CD4-positive, alpha-beta T cell treated with Interleukin-10 for 1 hour (primary cell): ENCODE measurements at regions not wholly inside any gene's neighbourhood (a gene's known extent, or its start where the extent isn't known, plus 50 kb on each side); places are given as distances from the start of the nearest gene placed in this dataset.

Experiments
- DNase-seq: peaks from one replicate; pipeline ENCODE4 v3.0.0-alpha.2; 2020

DNA sequence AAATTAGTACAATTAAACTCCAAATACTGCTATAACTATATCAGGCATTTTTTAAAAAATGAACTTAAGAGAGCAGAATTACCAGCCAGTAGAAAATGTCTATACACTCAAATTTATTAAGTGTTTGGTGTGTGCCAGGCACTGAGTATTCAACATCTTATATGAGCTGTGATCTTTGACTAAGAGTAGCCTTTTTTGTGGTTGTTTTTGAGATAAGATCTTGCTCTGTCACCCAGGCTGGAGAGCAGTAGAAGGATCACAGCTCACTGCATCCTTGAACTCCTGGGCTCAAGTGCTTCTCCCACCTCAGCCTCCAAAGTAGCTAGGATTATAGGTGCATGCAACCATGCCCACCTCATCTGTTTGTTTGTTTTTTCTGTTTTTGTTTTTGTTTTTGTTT is 102.5 kb upstream of the CELF2 start:
- no peak for DNase-seq

- DNase-seq = no peak
Measured at GRCh38 chr10:10917031-10917430, 100.6 kb upstream of the CELF2 start.

- DNase-seq = no peak
Measured at GRCh38 chr10:10919976-10920375, 97.7 kb upstream of the CELF2 start.

DNA sequence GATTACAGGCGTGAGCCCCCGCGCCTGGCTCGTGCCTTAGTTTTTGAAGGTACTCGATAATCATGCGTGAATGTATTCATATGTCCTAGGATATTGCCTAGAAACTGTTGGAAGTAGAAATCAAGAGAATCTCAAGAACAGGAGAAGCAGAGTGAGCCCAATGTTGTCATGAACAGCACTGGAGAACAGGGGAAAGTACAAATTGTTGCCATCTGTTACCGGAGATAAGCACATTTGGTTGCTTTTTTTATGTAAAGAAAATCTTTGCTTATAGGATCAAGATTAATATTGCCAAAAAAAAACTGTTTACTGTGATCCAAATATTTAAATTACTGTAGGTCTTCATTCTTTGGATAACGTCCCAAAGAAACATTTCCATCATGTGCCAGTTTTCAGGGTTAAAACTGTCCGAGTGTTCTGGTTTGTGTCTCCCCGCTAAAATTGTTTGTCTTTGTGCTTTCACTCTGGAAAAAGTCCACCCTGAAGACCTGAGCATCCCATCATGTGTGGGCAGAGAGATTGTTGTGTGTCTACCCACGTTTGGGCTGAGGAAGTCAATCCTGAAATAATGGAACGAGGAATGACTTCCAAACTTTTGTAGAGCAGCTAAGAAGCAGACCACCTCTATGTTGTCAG is 95.7 kb upstream of the CELF2 start:
- no peak for DNase-seq

GRCh38 chr10:10923029-10923651 is 94.5 kb upstream of the CELF2 start:
- no peak for DNase-seq

DNA sequence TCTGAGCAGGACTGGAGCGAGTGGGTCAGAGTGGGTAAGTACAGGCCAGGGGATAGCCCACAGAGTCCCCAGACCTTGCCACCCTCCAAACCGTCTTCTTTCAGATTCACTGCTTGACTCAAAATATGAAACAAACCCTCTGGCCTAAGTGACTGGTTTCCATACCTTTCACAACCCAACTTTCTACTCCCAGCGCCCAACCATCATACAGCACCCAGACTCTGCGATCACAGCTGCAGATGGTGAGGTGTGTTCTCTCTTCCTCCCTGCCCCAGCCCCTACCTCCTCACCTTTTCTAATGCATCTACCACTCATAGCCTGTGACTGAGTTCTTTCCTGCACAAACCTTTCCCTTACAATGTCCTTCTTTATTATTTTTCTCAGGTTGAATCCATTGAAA is 92.0 kb upstream of the CELF2 start:
- no peak for DNase-seq

DNA sequence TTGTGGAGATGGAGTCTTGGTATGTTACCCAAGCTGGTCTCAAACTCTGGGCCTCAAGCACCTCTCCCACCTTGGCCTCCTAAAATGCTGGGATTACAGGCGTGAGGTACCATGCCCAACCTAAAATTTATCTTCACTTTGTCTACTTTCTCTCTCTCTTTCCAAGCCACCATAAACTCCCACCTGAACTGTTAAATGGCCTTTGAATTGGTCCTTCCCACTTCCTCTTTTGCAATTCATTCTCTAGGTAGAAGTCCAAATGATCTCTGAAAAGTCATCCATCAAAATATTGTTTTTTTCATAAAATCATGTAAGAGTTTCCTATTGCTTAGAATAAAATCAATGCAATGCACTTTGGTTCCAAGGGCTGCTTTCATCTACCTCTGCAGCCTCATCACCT is 90.1 kb upstream of the CELF2 start:
- DNase-seq = no peak

- no peak for DNase-seq
Measured at GRCh38 chr10:10930979-10931743, 86.5 kb upstream of the CELF2 start.

GRCh38 chr10:10935032-10935431 is 82.6 kb upstream of the CELF2 start:
- DNase-seq = no peak

DNA sequence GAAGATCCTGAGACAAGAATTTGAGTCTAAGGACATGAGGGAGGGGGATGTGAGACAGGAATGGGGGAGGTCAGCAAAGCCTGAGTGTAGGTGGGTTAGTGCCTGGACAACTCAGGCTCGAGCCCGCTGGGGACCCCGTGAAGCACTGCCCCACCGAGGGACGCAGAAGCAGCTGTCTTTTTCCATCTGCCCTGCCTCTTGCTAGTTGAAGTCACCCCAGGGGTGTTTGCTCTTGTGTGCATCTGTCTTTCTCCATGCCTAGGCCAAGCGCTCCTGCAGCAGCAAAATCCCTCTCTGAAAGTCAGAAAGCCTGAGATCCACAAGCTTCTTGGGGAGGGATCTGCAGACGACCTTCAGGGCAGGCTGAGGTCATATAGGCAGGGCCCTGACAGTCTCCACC is 79.0 kb upstream of the CELF2 start:
- DNase-seq = no peak

GRCh38 chr10:10941127-10941730 is 76.4 kb upstream of the CELF2 start:
- DNase-seq = no peak

GRCh38 chr10:10942441-10942840 is 75.2 kb upstream of the CELF2 start:
- no peak for DNase-seq

GRCh38 chr10:10946081-10946480 is 71.6 kb upstream of the CELF2 start:
- no peak for DNase-seq

DNA sequence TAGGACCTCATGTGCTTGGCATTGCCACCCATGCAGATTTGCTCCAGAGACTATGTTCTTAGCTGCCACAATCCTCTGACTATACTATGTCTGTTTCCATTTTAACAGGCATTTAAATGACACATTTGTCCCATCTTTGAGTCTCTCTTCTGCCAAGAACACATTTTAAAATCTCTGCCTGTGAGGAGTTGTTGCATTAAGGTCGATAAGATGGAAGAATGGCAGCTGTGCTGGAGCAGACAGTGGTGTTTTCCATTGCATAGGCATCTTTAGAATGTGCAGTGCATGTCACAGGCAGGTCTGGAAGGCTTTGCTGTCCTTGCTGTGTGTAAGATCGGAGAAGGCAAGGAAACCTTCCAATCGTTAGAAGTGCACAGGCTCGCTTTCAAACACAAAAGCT is 70.9 kb upstream of the CELF2 start:
- DNase-seq = no peak

DNA sequence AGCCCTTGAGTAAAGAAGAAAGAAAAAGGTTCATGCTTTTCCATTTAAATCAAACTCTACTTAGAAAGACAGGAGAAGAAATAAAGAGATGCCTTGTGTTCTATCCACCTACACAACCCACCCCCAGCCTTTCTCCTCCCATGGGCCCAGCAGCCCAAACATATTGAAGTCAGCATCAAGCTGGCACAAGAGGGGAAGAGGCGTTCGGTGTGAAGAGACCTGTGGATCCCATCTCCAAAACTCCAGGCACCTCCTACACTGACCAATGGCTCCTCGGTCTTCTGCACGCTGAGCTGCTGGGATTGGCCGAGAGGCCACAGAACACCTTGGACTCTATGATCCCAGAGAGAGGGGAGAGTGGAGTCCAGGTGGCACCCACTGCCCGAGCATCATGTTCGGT is 66.0 kb upstream of the CELF2 start:
- no peak for DNase-seq

DNA sequence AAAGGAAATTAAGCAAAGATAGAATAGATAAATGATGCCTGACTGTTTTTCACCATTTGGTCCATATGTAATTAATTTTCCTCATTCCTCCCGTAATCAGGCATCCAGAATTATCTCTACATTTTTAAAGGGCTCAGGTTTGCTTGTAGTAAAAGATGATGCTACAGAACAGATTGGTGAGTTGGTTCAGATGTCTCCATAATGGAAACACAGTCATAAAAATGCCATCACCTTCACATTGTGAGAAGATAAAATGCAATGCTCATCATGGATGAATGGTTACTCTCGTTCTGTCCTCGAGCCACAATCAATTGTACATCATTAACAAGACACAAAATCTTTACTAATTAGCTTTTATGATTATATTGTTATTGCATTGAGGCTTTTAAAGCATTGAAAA is 64.9 kb upstream of the CELF2 start:
- no peak for DNase-seq

GRCh38 chr10:10956681-10957542 is 60.8 kb upstream of the CELF2 start:
- no peak for DNase-seq

DNA sequence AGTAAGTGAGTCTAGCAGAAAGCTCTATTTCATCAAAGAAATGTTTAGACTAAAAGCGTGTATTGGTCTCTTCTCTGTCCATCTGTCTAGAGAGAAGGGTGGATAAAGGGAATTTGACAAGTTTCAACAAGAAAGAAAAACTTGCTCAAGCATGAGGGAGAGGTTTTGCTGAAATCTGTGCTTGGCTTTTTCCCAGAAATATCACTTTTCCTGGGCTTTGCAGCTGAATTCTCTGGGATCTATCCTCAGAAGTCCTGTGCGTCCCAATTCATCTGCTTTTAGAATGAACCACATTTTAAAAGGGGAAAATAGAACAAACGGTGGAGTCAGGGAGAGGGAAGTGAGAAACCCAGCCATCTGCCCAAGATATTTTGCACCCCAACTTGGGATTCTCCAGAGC is 59.6 kb upstream of the CELF2 start:
- no peak for DNase-seq

- DNase-seq = no peak
Measured at GRCh38 chr10:10959666-10960065, 58.0 kb upstream of the CELF2 start.

DNA sequence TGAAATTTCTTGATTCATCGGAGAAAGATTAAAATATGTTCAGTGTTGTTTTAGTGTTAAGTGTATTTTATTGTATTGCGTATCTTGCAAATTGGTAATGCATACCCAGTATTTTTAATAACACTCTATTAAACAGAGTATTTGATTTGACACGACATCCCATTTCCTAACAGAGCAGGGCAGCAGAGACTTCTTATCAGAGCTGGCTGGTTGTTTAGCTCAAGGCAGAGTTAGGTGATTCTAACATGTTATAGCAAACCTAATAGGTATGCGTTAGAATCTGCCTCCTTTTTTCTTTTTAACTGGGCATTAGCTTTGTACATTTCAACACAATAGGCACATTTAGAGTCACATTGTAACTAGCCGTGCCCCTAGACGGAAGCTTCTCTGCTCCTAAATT is 57.1 kb upstream of the CELF2 start:
- no peak for DNase-seq

DNA sequence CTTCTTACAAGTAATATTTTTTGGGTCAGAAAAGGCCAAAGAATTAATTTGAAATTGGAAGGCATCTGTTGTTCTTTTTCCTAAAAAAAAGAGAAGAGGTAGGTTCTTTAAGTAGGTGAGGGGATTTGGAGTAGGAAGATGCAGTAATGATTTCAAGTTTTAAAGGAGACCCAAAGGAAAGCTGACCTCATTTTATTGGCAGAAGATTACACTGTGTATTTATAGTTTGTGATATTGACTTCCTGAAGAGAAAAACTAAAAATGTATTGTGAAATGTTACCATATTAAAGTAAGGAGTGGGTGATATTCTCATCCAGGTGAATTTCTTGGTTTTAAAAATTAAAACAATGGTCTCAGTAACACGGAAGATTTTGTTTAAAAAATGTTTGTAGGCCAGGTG is 56.6 kb upstream of the CELF2 start:
- no peak for DNase-seq

GRCh38 chr10:10967029-10967428 is 50.6 kb upstream of the CELF2 start:
- no peak for DNase-seq
